Vagina (tissue), 2 donors: ENCODE measurements at regions not wholly inside any gene's neighbourhood (a gene's known extent, or its start where the extent isn't known, plus 50 kb on each side); places are given as distances from the start of the nearest gene placed in this dataset.

ENCODE experiments used
- CTCF ChIP-seq, 3 experiments: fragments of 450-650 bp in 2 of 3; fragments of 200-600 bp in 1 of 3; sonication (generic) in 1 of 3; IDR thresholded peaks; one replicate each; pipeline ENCODE4 v1.5.1; 2017 to 2019; ENCODE audit warnings: antibody characterized with exemption in 3 of 3, mild to moderate bottlenecking in 2 of 3, moderate library complexity in 2 of 3
- POLR2A ChIP-seq, 2 donors: fragments of 450-650 bp; IDR thresholded peaks; one replicate each; pipeline ENCODE4 v1.6.1; 2017; ENCODE audit warnings: antibody characterized with exemption in 2 of 2, mild to moderate bottlenecking in 2 of 2, moderate library complexity in 2 of 2
- POLR2AphosphoS5 ChIP-seq, 2 donors: sonication (generic); formaldehyde crosslinking; IDR thresholded peaks; one replicate each; pipeline ENCODE4 v1.9.0; 2017; ENCODE audit warnings: antibody characterized with exemption in 2 of 2, mild to moderate bottlenecking in 2 of 2, low read depth in 1 of 2; ENCODE audit not compliant: insufficient read depth in 1 of 2

GRCh38 chr14:99032759-99033158 is 239.2 kb downstream of the BCL11B start:
- TF ChIP-seq CTCF (IDR thresholded peaks at IDR 0.05) = no peak
- TF ChIP-seq POLR2A (IDR thresholded peaks at IDR 0.05) = no peak
- no peak for TF ChIP-seq POLR2AphosphoS5 (IDR thresholded peaks at IDR 0.05; ENCODE audit: insufficient read depth in 1 of 2, low read depth in 1 of 2)
